Left cardiac atrium (tissue), 4 donors: ENCODE measurements at regions not wholly inside any gene's neighbourhood (a gene's known extent, or its start where the extent isn't known, plus 50 kb on each side); places are given as distances from the start of the nearest gene placed in this dataset.

Source experiments
- ATAC-seq, 2 donors: fragments of 200-7000 bp; cut with Tn5 transposase; one replicate each; pipeline ENCODE4 v1.9.1; 2020; ENCODE audit warnings: mild to moderate bottlenecking in 2 of 2, moderate library complexity in 2 of 2
- DNase-seq: peaks from one replicate; pipeline ENCODE4 v3.0.0-alpha.2; 2020
- intact Hi-C, 2 donors: fragments of 100-400 bp; cut with DNase I; formaldehyde crosslinking; loops; one replicate each; pipeline versions ENCODE4 v1.14.1 to v1.15.1; 2022 to 2023
- donor health status: DM: no; HTN: yes; CAD: no.
- donor health status: DM: no; HTN: yes; CAD: no; lungs with severe emphysema.
- donor health status: DM: yes; HTN: yes; CAD: no.
- donor health status: Dilated cardiomyopathy.

DNA sequence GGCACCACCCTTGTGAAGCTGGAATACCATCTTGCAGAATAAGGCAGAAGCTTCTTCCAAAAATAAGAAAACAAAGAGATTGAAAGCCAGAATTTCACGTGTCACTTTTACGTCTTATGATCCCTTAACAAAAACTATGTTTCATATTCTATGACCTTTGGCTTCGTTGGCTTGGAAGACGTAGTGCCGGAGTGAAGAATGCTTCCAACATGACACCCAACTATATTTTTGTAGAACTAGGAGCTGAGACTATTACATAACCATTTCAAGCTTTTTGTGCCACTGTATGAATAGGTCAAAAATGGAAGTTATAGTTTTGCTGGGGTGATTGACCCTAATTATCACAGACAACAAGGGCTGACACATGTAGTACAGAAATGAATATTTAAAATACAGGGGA is 996.2 kb downstream of the ADGRL3 start:
- intact Hi-C loops, result no loop called here
- ATAC-seq (no peak), DNase-seq (no peak)

- intact Hi-C loops, result no loop called here
- no peak for ATAC-seq
- no peak for DNase-seq
Measured at GRCh38 chr4:62194342-62194741, 994.2 kb downstream of the ADGRL3 start.

GRCh38 chr4:62193761-62194160 is 993.6 kb downstream of the ADGRL3 start:
- intact Hi-C loops, result no loop called here
- ATAC-seq (no peak), DNase-seq (no peak)

DNA sequence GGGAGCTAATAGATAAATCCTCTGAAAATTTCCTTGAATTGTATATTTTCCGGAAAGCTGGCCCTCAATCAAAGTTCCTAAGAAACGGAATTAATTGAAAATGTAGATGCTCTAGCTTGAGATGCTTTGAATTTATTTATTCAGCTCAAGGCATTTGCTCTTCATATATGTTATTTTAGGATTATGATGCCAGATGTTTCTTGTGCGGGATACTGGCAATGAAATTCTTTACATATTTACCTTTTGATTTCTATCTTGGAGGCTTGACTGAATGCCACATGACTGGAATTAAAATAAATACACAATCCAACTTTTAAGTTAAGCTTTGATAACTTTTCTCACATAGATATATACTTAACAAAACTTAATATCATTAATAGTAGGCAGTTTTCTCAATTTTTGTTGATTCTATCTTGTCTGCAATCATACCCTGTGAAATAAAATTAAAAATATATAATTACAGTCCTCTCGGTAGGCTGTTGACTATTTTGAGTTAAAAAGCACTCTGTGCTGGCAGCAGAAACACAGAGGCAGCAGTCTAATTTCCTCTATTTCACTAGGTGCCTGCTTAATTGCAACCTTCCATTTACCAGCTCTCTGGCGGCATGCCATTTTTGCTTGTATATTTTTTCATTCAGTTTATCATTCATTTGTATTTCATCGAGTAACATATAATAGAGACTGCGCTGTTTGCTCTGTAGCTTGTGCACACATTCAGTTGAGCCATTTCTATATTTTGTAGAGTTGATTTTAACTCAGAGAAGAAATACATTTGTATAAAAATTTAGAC is 991.5 kb downstream of the ADGRL3 start:
- DNase-seq, result no peak
- no peak for ATAC-seq
- intact Hi-C loops, result no loop called here

DNA sequence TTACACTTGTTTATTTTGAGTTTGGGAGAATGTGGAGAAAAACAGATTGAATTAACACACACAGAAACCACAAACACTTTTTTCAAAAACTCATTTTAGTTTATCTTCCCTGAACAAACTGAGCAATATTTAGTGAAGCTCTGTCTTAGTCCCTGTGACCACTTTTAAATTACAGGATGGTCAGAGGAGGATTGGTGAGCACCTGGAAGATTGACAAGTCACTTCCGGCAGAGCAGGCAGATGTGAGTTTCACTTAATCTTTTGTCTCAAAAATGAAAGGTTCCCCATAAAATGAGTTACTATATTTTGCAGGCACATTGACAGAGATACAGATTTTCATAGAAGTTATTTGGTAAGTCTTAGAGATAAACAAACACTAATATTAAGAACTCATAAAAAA is 970.1 kb downstream of the ADGRL3 start:
- intact Hi-C loops, result no loop called here
- ATAC-seq (no peak), DNase-seq (no peak)

DNA sequence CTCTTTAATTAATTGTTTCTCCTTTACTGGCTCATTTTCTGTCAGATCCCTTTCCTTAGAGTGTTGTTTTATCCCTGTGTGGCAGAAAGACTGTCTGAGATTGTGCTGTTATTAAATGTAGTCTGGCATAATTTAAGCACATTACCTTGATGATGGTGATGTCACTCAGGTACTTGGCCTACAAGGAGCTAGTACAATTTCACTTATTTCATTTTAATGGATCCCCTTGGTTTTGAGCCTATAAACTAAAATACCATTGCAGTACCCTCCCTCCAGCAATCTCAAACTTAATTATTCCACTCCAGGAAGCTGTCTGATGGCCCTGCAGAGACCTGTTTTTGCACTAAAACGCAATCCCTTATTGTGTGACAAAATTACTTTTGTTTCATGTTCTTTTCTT is 968.6 kb downstream of the ADGRL3 start:
- DNase-seq (no peak), ATAC-seq (no peak)
- intact Hi-C loops, result no loop called here

DNA sequence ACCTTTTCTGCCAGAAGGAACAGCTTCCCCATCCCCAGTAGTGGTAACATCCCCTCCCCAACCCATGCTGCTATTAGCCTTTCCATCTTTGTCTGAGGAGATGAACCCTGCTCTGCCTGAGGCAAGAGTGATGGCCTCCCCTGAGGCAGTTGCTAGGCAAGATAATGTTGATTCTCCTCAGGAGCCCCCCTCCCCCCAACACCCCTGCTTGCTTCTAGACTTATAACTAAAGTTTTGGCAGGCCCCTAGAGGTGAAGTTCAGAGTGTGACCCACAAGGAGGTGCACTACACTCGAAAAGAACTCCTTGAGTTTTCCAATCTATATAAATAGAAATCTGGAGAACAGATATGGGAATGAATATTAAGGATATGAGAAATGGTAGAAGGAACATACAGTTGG is 962.5 kb downstream of the ADGRL3 start:
- ATAC-seq, result no peak
- DNase-seq, result no peak
- intact Hi-C loops, result no loop called here

- ATAC-seq (no peak), DNase-seq (no peak)
- intact Hi-C loops, result no loop called here
Measured at GRCh38 chr4:62161446-62161845, 961.3 kb downstream of the ADGRL3 start.

- intact Hi-C loops, result no loop called here
Measured at GRCh38 chr4:62159876-62160275, 959.8 kb downstream of the ADGRL3 start.

GRCh38 chr4:62159306-62159705 is 959.2 kb downstream of the ADGRL3 start:
- DNase-seq, result no peak
- intact Hi-C loops, result no loop called here
- peak in 1 of 2 donors; percentile 54 for ATAC-seq

More at GRCh38 chr4:62159876-62160275, 959.8 kb downstream of the ADGRL3 start:
- DNase-seq (no peak), ATAC-seq (no peak)

GRCh38 chr4:62156205-62156604 is 956.1 kb downstream of the ADGRL3 start:
- no peak for ATAC-seq
- DNase-seq, result no peak
- intact Hi-C loops, result no loop called here

GRCh38 chr4:62145276-62145675 is 945.1 kb downstream of the ADGRL3 start:
- intact Hi-C loops, result no loop called here
- ATAC-seq, result no peak

DNA sequence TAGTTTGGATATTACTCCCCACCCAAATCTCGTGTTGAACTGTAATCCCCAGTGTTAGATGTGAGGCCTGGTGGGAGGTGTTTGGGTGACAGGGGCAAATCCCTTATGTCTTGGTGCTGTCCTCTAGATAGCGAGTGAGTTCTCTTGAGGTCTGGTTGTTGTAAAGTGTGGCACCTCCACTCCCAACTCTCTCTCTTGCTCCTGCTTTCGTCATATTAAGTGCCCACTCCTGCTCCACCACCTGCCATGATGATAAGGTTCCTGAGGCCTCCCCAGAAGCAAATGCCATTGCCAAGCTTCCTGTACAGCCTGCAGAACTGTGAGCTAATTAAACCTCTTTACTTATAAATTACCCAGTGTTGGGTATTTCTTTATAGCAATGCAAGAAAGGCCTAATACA is 944.3 kb downstream of the ADGRL3 start:
- DNase-seq (no peak), ATAC-seq (no peak)
- intact Hi-C loops, result no loop called here

More at GRCh38 chr4:62145276-62145675, 945.1 kb downstream of the ADGRL3 start:
- no peak for DNase-seq

DNA sequence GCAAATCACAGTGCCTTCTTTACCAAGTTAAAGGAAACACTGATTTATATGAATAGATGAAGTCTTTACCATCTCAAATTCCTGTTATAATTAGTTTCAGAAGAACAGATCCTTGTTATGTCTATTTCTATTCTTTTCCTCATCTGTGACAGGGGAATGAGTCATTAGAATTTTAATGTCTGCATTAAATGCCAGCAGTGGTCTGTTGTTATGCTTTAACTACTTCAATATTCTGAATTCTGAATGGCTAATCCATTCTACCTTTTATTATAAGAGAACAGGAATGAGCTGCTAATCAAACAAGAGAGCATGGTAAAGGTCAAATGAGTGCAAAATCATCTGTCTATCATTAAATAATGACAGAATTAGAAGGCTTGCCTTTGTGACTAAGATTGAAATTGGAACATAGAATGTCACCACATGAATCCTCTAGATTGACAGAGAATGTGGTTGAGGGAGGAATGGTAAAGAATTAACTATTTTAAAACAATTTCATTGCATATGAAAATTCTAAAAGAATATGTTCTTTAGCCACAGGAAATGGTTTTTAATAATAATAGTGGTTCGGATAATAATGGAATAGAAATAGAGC is 935.5 kb downstream of the ADGRL3 start:
- no peak for DNase-seq
- no peak for ATAC-seq
- intact Hi-C loops, result no loop called here

GRCh38 chr4:62133977-62134376 is 933.9 kb downstream of the ADGRL3 start:
- ATAC-seq, result peak; percentile 67 to 79
- intact Hi-C loops, result no loop called here
- DNase-seq, result peak; percentile 24

- intact Hi-C loops, result no loop called here
Measured at GRCh38 chr4:62133101-62133897, 933.2 kb downstream of the ADGRL3 start.

DNA sequence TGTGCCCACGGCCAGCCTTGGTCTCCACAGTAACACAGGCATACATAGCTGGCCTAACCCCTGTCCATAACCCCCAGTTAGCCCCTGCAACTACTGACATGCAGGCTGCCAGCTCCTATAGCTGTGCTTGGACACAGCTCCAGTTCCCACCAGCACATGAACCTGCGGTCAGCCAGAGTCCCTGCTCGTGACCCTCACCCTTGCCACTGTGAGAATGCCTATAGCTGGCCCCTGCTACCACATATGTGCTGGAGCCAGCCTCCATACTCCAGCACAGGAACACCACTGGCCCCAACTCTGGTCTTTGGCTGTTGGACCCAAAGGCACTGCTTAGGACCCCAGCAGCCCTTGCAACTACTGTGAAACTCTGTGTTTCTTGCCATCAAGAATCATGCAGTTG is 930.9 kb downstream of the ADGRL3 start:
- intact Hi-C loops, result no loop called here
- no peak for DNase-seq
- ATAC-seq, result no peak

More at GRCh38 chr4:62133101-62133897, 933.2 kb downstream of the ADGRL3 start:
- DNase-seq, result no peak
- peak; percentile 68 to 81 for ATAC-seq

DNA sequence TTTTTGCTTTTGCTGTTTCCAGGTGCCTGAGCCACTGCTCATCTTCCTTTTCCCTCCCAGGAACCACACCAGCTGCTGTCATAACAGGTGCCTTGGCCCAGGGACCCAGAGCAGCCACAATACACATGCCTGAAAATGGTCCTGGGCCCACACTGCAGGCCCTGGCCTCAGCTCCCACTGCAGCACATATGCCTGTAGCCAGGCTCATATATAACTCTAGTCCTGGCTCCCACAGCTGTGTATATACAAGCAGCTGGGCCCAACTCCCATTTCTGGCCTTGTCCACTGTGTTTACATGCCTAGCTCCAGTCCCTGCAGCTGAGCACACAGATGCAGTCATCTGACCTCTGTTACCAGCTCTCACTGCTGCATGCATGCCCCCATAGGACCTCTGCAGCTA is 930.5 kb downstream of the ADGRL3 start:
- intact Hi-C loops, result no loop called here
- no peak for DNase-seq
- ATAC-seq, result no peak

- ATAC-seq (no peak), DNase-seq (no peak)
- intact Hi-C loops, result no loop called here
Measured at GRCh38 chr4:62130230-62130629, 930.1 kb downstream of the ADGRL3 start.
